Smooth muscle cell (in vitro differentiated cells): ENCODE measurements at regions not wholly inside any gene's neighbourhood (a gene's known extent, or its start where the extent isn't known, plus 50 kb on each side); places are given as distances from the start of the nearest gene placed in this dataset.

Experiments used
- DNase-seq: peaks from one replicate; lab custom pipeline; 2025; ENCODE audit not compliant: unreplicated experiment; lab: John Stamatoyannopoulos, UW
- H2AFZ ChIP-seq: fragments of 200-600 bp; sonication (generic); 2 replicates; pipeline ENCODE4 v1.6.0; 2016; ENCODE audit warnings: antibody characterized with exemption, low read depth, mild to moderate bottlenecking
- H3F3A ChIP-seq: fragments of 200-600 bp; sonication (generic); 2 replicates; pipeline ENCODE4 v1.6.0; 2017; ENCODE audit warnings: antibody characterized with exemption, low read depth
- H3K27ac ChIP-seq: fragments of 200-600 bp; sonication (generic); 2 replicates; pipeline ENCODE4 v1.5.1; 2016; ENCODE audit warnings: low read depth, mild to moderate bottlenecking
- H3K27me3 ChIP-seq: fragments of 200-600 bp; sonication (generic); 2 replicates; pipeline ENCODE4 v1.6.1; 2016; ENCODE audit warnings: low read depth, mild to moderate bottlenecking
- H3K36me3 ChIP-seq: fragments of 200-600 bp; sonication (generic); 2 replicates; pipeline ENCODE4 v1.5.1; 2016; ENCODE audit warnings: low read depth
- H3K4me1 ChIP-seq: fragments of 200-600 bp; sonication (generic); 2 replicates; pipeline ENCODE4 v1.5.1; 2016; ENCODE audit warnings: low read depth
- H3K4me2 ChIP-seq: fragments of 200-600 bp; sonication (generic); 2 replicates; pipeline ENCODE4 v1.6.0; 2016; ENCODE audit warnings: mild to moderate bottlenecking
- H3K4me3 ChIP-seq: fragments of 200-600 bp; sonication (generic); 2 replicates; pipeline ENCODE4 v1.5.1; 2016; ENCODE audit warnings: mild to moderate bottlenecking
- H3K79me2 ChIP-seq: fragments of 200-600 bp; sonication (generic); 2 replicates; pipeline ENCODE4 v1.6.0; 2016; ENCODE audit warnings: low read depth, mild to moderate bottlenecking
- H3K9ac ChIP-seq: fragments of 200-600 bp; sonication (generic); 2 replicates; pipeline ENCODE4 v1.6.0; 2016; ENCODE audit warnings: low read depth
- H3K9me3 ChIP-seq: fragments of 200-600 bp; sonication (generic); replicated peaks from 2 replicates; pipeline ENCODE4 v1.5.1; 2016; ENCODE audit warnings: low read depth
- H4K20me1 ChIP-seq: fragments of 200-600 bp; sonication (generic); 2 replicates; pipeline ENCODE4 v1.6.0; 2016; ENCODE audit warnings: low read depth
- WGBS: methylation state at CpG from one replicate; pipeline ENCODE4 v1.1.7; 2016; ENCODE audit warnings: low lambda C conversion rate; 5-methylcytosine and 5-hydroxymethylcytosine counted together
- TF ChIP-seq, protein P1 (sequence below): fragments of 200-600 bp; sonication (generic); IDR thresholded peaks from 2 replicates; pipeline ENCODE4 v1.5.1; 2017; ENCODE audit warnings: borderline replicate concordance, mild to moderate bottlenecking, antibody characterized with exemption; ENCODE audit not compliant: insufficient read depth, poor library complexity, severe bottlenecking

DNA sequence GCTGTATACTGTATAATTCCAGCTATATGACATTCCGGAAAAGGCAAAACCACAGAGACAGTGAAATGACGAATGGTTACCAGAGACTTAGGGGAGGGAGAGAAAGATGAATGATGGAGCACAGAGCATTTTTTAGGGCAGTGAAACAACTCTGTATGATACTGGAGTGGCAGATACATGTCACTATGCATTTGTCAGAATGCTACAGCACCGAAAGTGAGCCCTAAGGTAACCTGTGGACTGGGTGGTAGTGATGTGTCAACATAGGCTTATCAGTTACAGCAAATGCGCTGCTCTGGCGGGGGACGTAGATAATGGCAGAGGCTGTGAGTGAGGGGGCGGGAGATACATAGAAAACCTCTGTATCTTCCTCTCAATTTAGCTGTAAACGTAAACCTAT, 201.3 kb upstream of the SSTR4 start:
- TF ChIP-seq, protein P1, sequence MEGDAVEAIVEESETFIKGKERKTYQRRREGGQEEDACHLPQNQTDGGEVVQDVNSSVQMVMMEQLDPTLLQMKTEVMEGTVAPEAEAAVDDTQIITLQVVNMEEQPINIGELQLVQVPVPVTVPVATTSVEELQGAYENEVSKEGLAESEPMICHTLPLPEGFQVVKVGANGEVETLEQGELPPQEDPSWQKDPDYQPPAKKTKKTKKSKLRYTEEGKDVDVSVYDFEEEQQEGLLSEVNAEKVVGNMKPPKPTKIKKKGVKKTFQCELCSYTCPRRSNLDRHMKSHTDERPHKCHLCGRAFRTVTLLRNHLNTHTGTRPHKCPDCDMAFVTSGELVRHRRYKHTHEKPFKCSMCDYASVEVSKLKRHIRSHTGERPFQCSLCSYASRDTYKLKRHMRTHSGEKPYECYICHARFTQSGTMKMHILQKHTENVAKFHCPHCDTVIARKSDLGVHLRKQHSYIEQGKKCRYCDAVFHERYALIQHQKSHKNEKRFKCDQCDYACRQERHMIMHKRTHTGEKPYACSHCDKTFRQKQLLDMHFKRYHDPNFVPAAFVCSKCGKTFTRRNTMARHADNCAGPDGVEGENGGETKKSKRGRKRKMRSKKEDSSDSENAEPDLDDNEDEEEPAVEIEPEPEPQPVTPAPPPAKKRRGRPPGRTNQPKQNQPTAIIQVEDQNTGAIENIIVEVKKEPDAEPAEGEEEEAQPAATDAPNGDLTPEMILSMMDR = no peak
- peak overlapping the region; percentile 56 for H3K4me2 ChIP-seq
- H3K9ac ChIP-seq = no peak overlapping the region
- H3K27me3 ChIP-seq = peaks cover 3% of the 10 kb centered on the region
- H2AFZ ChIP-seq = no peak overlapping the region
- H3K4me3 ChIP-seq = no peak overlapping the region
- WGBS = 33% methylated on average over 8 of the region's 8 CpGs
- no peak for DNase-seq
- H3K27ac ChIP-seq = peak overlapping the region; percentile 32
- no peaks in the 10 kb centered on the region for H3K36me3 ChIP-seq
- peaks cover 8% of the 10 kb centered on the region for H3K4me1 ChIP-seq
- no peaks in the 10 kb centered on the region for H3K9me3 ChIP-seq
- H3F3A ChIP-seq = no peaks in the 10 kb centered on the region
- no peaks in the 10 kb centered on the region for H4K20me1 ChIP-seq
- H3K79me2 ChIP-seq = no peaks in the 10 kb centered on the region

DNA sequence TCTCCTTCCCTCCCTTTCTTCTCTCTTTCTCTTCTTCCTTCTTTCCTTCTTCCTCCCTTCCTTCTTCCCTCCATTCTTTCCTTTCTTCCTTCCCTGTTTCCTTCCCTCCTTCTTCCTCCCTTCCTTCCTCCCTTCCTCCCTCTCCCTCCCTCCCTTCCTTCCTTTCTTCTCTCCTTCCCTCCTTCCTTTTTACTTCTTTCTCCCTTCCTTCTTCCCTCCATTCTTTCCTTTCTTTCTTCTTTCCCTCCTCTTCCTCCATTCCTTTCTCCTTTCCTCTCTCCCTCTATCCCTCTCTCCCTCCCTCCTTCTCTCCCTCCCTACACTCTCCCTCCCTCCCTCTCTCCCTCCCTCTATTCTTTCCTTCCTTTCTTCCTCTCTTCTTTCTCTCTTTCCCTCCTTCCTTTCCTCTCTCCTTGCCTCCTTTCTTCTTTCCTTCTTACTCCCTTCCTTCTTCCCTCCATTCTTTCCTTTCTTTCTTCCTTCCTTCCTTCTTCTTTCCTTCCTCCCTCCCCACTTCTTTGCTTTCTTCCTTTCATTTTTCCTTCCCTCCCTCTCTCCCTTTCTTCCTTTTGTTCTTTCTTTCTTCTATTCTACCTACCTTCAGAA, 200.4 kb upstream of the SSTR4 start:
- Histone ChIP-seq H3K79me2 (no peaks in the 10 kb centered on the region), H3K27ac (no peak overlapping the region), H3K4me2 (no peak overlapping the region), H3K36me3 (no peaks in the 10 kb centered on the region), H3K9me3 (no peaks in the 10 kb centered on the region), H4K20me1 (no peaks in the 10 kb centered on the region), H3K9ac (no peak overlapping the region), H3K4me3 (no peak overlapping the region), H3K4me1 (peaks cover 8% of the 10 kb centered on the region), H3K27me3 (peaks cover 1% of the 10 kb centered on the region), H3F3A (no peaks in the 10 kb centered on the region), H2AFZ (no peak overlapping the region)
- TF ChIP-seq, protein P1 = no peak
- DNase-seq = no peak

DNA sequence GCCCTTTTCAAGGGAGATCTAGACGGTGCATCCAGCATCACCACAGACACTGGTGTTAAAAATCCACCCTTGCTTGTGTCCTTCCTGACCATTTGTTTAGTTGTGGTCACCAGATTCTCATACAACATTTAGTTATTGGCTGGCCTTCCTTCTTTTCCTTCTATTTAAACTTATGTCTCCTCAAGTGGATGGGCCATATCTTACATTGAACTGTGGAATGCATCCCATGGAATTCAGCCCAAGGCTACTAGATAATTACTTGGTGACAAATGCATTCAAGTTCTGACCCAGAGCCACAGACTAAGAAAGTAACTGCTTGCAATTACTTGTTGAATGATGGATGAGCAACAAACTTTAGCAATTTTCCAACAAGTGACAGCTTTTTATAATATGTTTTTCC, 198.9 kb upstream of the SSTR4 start:
- H4K20me1 ChIP-seq = no peaks in the 10 kb centered on the region
- H3K27me3 ChIP-seq = peaks cover under 1% of the 10 kb centered on the region
- peak overlapping the region; percentile 62 for H3K27ac ChIP-seq
- H3K4me2 ChIP-seq = peak overlapping the region; percentile 37
- no peaks in the 10 kb centered on the region for H3K79me2 ChIP-seq
- peaks cover 8% of the 10 kb centered on the region for H3K4me1 ChIP-seq
- TF ChIP-seq, protein P1 = no peak
- no peak overlapping the region for H2AFZ ChIP-seq
- DNase-seq = no peak
- H3F3A ChIP-seq = no peaks in the 10 kb centered on the region
- H3K36me3 ChIP-seq = no peaks in the 10 kb centered on the region
- H3K4me3 ChIP-seq = no peak overlapping the region
- H3K9ac ChIP-seq = no peak overlapping the region
- 26% methylated on average over 1 of the region's 1 CpG for WGBS
- H3K9me3 ChIP-seq = no peaks in the 10 kb centered on the region

DNA sequence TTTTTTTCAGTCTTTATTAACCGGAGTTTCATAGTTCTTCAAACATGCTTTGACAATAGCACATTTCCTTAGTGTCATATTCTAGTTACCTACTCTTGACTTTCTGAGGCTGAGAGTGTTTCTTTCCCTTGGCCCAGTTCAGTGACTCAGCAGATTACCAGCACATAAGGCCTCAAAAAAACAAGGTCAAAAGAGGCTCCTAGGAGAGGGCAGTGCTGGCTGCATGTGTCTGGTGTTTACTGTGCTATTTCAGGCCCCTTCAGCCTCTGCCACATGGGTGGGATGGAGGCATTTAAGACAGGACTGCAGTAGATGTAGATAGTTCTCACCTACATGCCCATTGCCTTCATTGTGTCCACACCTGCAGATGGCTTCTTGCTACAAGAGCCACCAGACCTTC, 198.2 kb upstream of the SSTR4 start:
- Histone ChIP-seq H3K27me3 (peaks cover 5% of the 10 kb centered on the region), H3K79me2 (no peaks in the 10 kb centered on the region), H3K4me2 (peak overlapping the region; percentile 37), H3K36me3 (no peaks in the 10 kb centered on the region), H4K20me1 (no peaks in the 10 kb centered on the region), H3F3A (no peaks in the 10 kb centered on the region), H2AFZ (no peak overlapping the region), H3K9ac (no peak overlapping the region), H3K4me1 (peaks cover 8% of the 10 kb centered on the region), H3K4me3 (no peak overlapping the region), H3K27ac (peak overlapping the region; percentile 62), H3K9me3 (no peaks in the 10 kb centered on the region)
- TF ChIP-seq, protein P1 = no peak
- WGBS = 87% methylated on average over 1 of the region's 1 CpG
- no peak for DNase-seq
